ENCODE measurements at regions not wholly inside any gene's neighbourhood (a gene's known extent, or its start where the extent isn't known, plus 50 kb on each side); places are given as distances from the start of the nearest gene placed in this dataset.

DNA sequence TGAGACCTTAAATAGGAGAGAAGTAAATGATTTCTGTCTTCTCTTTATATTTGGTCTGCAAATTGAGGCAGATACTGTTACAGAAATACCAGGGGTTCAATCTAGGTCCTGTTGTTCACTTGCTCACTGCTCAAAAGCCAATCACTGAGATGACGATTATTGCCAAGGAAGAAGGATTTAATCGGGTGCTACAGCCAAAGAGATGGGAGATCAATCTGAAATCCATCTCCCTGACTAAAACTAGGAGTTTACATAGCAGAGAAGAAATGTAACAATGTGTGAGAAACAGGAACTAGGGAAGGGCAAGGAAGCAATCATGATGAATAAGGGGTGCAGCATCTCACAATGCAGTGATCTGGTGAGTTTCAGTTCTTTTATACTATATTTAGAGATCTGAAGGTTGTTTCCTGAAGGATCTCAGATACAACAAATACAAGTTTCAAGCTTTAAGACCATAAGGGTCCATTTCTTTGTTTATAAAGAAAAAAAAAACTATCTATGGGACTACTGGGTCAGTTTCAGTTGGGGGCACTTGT is 117.9 kb upstream of the FAM9B start:
- Histone ChIP-seq H2AFZ (ENCODE audit: low read depth, low read length, severe bottlenecking) (no peak overlapping the region), H3K36me3 (ENCODE audit: low read length) (no peaks in the 10 kb centered on the region), H3K79me2 (ENCODE audit: insufficient read depth, low read length) (no peaks in the 10 kb centered on the region), H3K4me3 (ENCODE audit: insufficient read depth, low read length, poor library complexity, severe bottlenecking) (no peak overlapping the region), H4K20me1 (ENCODE audit: low read depth, low read length) (no peaks in the 10 kb centered on the region), H3K27ac (ENCODE audit: low read depth, low read length) (no peak overlapping the region), H3K9me2 (replicated peaks; ENCODE audit: insufficient read depth, low read length) (no peaks in the 10 kb centered on the region), H3K9me3 (ENCODE audit: insufficient read depth, low read length) (no peaks in the 10 kb centered on the region), H3K9ac (ENCODE audit: low read length) (no peak overlapping the region), H3F3A (ENCODE audit: insufficient read depth) (no peaks in the 10 kb centered on the region), H3K4me2 (ENCODE audit: low read depth, low read length, poor library complexity, severe bottlenecking) (no peak overlapping the region), H3K27me3 (ENCODE audit: low read length) (no peaks in the 10 kb centered on the region)
- no peak for TF ChIP-seq EZH2phosphoT487 (conservative IDR thresholded peaks at IDR 0.05; ENCODE audit: low read length)
- TF ChIP-seq, protein P1, sequence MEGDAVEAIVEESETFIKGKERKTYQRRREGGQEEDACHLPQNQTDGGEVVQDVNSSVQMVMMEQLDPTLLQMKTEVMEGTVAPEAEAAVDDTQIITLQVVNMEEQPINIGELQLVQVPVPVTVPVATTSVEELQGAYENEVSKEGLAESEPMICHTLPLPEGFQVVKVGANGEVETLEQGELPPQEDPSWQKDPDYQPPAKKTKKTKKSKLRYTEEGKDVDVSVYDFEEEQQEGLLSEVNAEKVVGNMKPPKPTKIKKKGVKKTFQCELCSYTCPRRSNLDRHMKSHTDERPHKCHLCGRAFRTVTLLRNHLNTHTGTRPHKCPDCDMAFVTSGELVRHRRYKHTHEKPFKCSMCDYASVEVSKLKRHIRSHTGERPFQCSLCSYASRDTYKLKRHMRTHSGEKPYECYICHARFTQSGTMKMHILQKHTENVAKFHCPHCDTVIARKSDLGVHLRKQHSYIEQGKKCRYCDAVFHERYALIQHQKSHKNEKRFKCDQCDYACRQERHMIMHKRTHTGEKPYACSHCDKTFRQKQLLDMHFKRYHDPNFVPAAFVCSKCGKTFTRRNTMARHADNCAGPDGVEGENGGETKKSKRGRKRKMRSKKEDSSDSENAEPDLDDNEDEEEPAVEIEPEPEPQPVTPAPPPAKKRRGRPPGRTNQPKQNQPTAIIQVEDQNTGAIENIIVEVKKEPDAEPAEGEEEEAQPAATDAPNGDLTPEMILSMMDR (IDR thresholded peaks at IDR 0.05; ENCODE audit: insufficient read depth, low read length, poor library complexity, severe bottlenecking), result no peak

DNA sequence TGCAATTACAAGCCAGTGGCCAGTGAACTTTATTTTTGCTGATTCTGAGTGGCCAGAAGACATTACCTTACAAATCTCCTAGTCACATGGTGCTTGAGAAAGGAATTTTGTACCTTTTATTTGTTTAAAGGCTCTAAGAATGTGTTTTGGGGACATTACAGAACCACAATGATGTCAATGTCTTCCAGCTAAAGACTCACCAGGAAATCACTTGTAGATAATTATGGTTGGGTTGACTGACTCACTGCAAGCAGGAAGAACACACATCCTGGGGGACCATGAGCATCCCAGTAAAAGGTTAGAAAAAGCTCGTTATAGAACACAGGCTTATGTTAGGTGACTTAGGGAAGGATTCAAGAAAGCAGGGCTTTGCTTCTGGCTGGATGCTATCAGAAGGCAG is 119.4 kb upstream of the FAM9B start:
- Histone ChIP-seq H3K79me2 (ENCODE audit: insufficient read depth, low read length) (no peaks in the 10 kb centered on the region), H3K36me3 (ENCODE audit: low read length) (no peaks in the 10 kb centered on the region), H3F3A (ENCODE audit: insufficient read depth) (no peaks in the 10 kb centered on the region), H3K27me3 (ENCODE audit: low read length) (no peaks in the 10 kb centered on the region), H3K4me2 (ENCODE audit: low read depth, low read length, poor library complexity, severe bottlenecking) (no peak overlapping the region), H3K9ac (ENCODE audit: low read length) (no peak overlapping the region), H3K4me3 (ENCODE audit: insufficient read depth, low read length, poor library complexity, severe bottlenecking) (no peak overlapping the region), H3K9me2 (replicated peaks; ENCODE audit: insufficient read depth, low read length) (no peaks in the 10 kb centered on the region), H2AFZ (ENCODE audit: low read depth, low read length, severe bottlenecking) (no peak overlapping the region), H3K9me3 (ENCODE audit: insufficient read depth, low read length) (no peaks in the 10 kb centered on the region), H3K27ac (ENCODE audit: low read depth, low read length) (no peak overlapping the region), H4K20me1 (ENCODE audit: low read depth, low read length) (no peaks in the 10 kb centered on the region)
- no peak for TF ChIP-seq EZH2phosphoT487 (conservative IDR thresholded peaks at IDR 0.05; ENCODE audit: low read length)
- TF ChIP-seq, protein P1 (IDR thresholded peaks at IDR 0.05; ENCODE audit: insufficient read depth, low read length, poor library complexity, severe bottlenecking), result no peak

DNA sequence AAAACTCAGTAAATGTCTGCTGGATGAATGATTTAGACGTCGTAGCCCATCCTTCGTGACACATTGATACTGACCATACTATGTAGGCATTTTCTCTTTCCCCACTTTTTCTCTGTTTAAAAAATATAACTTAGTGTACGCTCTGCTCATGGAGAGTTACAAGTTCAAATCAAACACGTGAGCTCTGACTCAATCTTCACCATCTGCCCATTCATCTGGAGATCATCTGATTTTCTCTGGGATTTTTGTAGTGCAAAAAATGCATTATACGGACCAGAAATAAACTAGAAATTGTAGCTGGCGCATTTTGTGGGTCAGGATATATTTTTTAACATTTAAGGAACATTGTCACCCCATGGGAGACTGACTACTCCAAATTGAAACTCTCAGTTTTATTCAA is 124.7 kb upstream of the FAM9B start:
- no peaks in the 10 kb centered on the region for H3K9me3 ChIP-seq (ENCODE audit: insufficient read depth, low read length)
- H3K79me2 ChIP-seq (ENCODE audit: insufficient read depth, low read length), result no peaks in the 10 kb centered on the region
- no peaks in the 10 kb centered on the region for H3K27me3 ChIP-seq (ENCODE audit: low read length)
- no peak overlapping the region for H2AFZ ChIP-seq (ENCODE audit: low read depth, low read length, severe bottlenecking)
- no peaks in the 10 kb centered on the region for H4K20me1 ChIP-seq (ENCODE audit: low read depth, low read length)
- TF ChIP-seq, protein P1 (IDR thresholded peaks at IDR 0.05; ENCODE audit: insufficient read depth, low read length, poor library complexity, severe bottlenecking), result no peak
- no peak for TF ChIP-seq EZH2phosphoT487 (conservative IDR thresholded peaks at IDR 0.05; ENCODE audit: low read length)
- H3K9me2 ChIP-seq (replicated peaks; ENCODE audit: insufficient read depth, low read length), result no peaks in the 10 kb centered on the region
- H3K4me3 ChIP-seq (ENCODE audit: insufficient read depth, low read length, poor library complexity, severe bottlenecking), result no peak overlapping the region
- no peak overlapping the region for H3K9ac ChIP-seq (ENCODE audit: low read length)
- H3K4me2 ChIP-seq (ENCODE audit: low read depth, low read length, poor library complexity, severe bottlenecking), result no peak overlapping the region
- no peaks in the 10 kb centered on the region for H3K36me3 ChIP-seq (ENCODE audit: low read length)
- H3F3A ChIP-seq (ENCODE audit: insufficient read depth), result peaks cover 9% of the 10 kb centered on the region; the same call in 1 of the 2 replicates
- no peak overlapping the region for H3K27ac ChIP-seq (ENCODE audit: low read depth, low read length)

All from SU-DHL-6 (cell line).